ENCODE measurements at regions not wholly inside any gene's neighbourhood (a gene's known extent, or its start where the extent isn't known, plus 50 kb on each side); places are given as distances from the start of the nearest gene placed in this dataset.
"Not testable (repeated sequence)": the region's sequence is repeated elsewhere in the genome, so short reads cannot be mapped to it uniquely, and the experiment has no call there.

- no peak for DNase-seq
- H3K27ac ChIP-seq, result no peak overlapping the region
- H3K36me3 ChIP-seq (replicated peaks in 1 of 2), result no peaks in the 10 kb centered on the region
- TF ChIP-seq POLR2A (IDR thresholded peaks at IDR 0.05), result no peak
- TF ChIP-seq CTCF (IDR thresholded peaks at IDR 0.05), result no peak
- H3K4me3 ChIP-seq, result no peak overlapping the region
- intact Hi-C loops (cut with DNase I), result no loop called here
- H3K9me3 ChIP-seq (replicated peaks in 1 of 3), result peaks cover 0 to 8% (median 0%) of the 10 kb centered on the region in 3 donors
- H3K27me3 ChIP-seq, result no peaks in the 10 kb centered on the region
- H3K4me1 ChIP-seq (replicated peaks in 1 of 2), result no peaks in the 10 kb centered on the region
These were observed 568.8 kb downstream of the INSC start for GRCh38 chr11:15683528-15683927.

GRCh38 chr11:15685306-15685705, 570.6 kb downstream of the INSC start:
- intact Hi-C loops (cut with DNase I), result no loop called here
- H3K4me3 ChIP-seq, result no peak overlapping the region
- WGBS, 4 donors, result 69 to 76% (median 74%) methylated on average over 3 of the region's 3 CpGs
- no peak overlapping the region for H3K27ac ChIP-seq
- H3K36me3 ChIP-seq (replicated peaks in 1 of 2), result no peaks in the 10 kb centered on the region
- H3K27me3 ChIP-seq, result no peaks in the 10 kb centered on the region
- no peaks in the 10 kb centered on the region for H3K4me1 ChIP-seq (replicated peaks in 1 of 2)
- no peaks in the 10 kb centered on the region for H3K9me3 ChIP-seq (replicated peaks in 1 of 3)
- TF ChIP-seq CTCF (IDR thresholded peaks at IDR 0.05) (no peak), POLR2A (IDR thresholded peaks at IDR 0.05) (no peak)
- DNase-seq, result no peak

- 86 to 93% (median 92%) methylated on average over 8 to 16 of the region's 16 CpGs for WGBS, 4 donors
- H3K4me3 ChIP-seq; H3K27me3 ChIP-seq; H3K36me3 ChIP-seq (replicated peaks in 1 of 2); H3K4me1 ChIP-seq (replicated peaks in 1 of 2); H3K27ac ChIP-seq; H3K9me3 ChIP-seq (replicated peaks in 1 of 3); DNase-seq; intact Hi-C loops (cut with DNase I): not testable (repeated sequence)
These were observed 571.5 kb downstream of the INSC start for GRCh38 chr11:15686259-15686658.

GRCh38 chr11:15687342-15687741, 572.6 kb downstream of the INSC start:
- Histone ChIP-seq H3K4me3 (no peak overlapping the region), H3K36me3 (replicated peaks in 1 of 2) (no peaks in the 10 kb centered on the region), H3K27me3 (no peaks in the 10 kb centered on the region), H3K27ac (no peak overlapping the region), H3K9me3 (replicated peaks in 1 of 3) (no peaks in the 10 kb centered on the region), H3K4me1 (replicated peaks in 1 of 2) (no peaks in the 10 kb centered on the region)
- 87 to 98% (median 90%) methylated on average over 2 of the region's 2 CpGs for WGBS, 4 donors
- intact Hi-C loops (cut with DNase I), result no loop called here
- DNase-seq, result no peak
- TF ChIP-seq CTCF (IDR thresholded peaks at IDR 0.05) (no peak), POLR2A (IDR thresholded peaks at IDR 0.05) (no peak)

GRCh38 chr11:15688351-15688792, 573.6 kb downstream of the INSC start:
- intact Hi-C loops (cut with DNase I), result no loop called here
- Histone ChIP-seq H3K27me3 (no peaks in the 10 kb centered on the region), H3K4me1 (replicated peaks in 1 of 2) (no peaks in the 10 kb centered on the region), H3K36me3 (replicated peaks in 1 of 2) (no peaks in the 10 kb centered on the region), H3K9me3 (replicated peaks in 1 of 3) (no peaks in the 10 kb centered on the region), H3K27ac (peak overlapping the region in 1 of 5 donors; percentile 52), H3K4me3 (no peak overlapping the region)
- WGBS, 4 donors, result 61 to 70% (median 66%) methylated on average over 4 of the region's 4 CpGs
- TF ChIP-seq CTCF (IDR thresholded peaks at IDR 0.05) (no peak), POLR2A (IDR thresholded peaks at IDR 0.05) (no peak)
- peak in 4 of 7 donors; percentile 26 to 53 (median 36) for DNase-seq
